HEK293T (cell line): ENCODE measurements at regions not wholly inside any gene's neighbourhood (a gene's known extent, or its start where the extent isn't known, plus 50 kb on each side); places are given as distances from the start of the nearest gene placed in this dataset.
"Not testable (repeated sequence)": the region's sequence is repeated elsewhere in the genome, so short reads cannot be mapped to it uniquely, and the experiment has no call there.

Source experiments
- CTCF ChIA-PET: fragments of 350-600 bp; formaldehyde crosslinking; extraction: SDS; loops from one replicate; lab custom pipeline; 2021; ENCODE audit warnings: antibody characterized with exemption, inconsistent platforms; lab: Yijun Ruan, JAX
- POLR2A ChIA-PET: fragments of 350-600 bp; formaldehyde crosslinking; extraction: SDS; loops from one replicate; lab custom pipeline; 2020; ENCODE audit warnings: antibody characterized with exemption, inconsistent platforms; lab: Yijun Ruan, JAX
- DNase-seq: peaks from one replicate; pipeline ENCODE4 v3.0.0; 2012; ENCODE audit warnings: mixed read lengths; ENCODE audit errors: extremely low spot score
- ARNT ChIP-seq: fragments of 450-650 bp; IDR thresholded peaks from 2 replicates; pipeline ENCODE4 v1.6.1; 2017; ENCODE audit warnings: mild to moderate bottlenecking
- BHLHE40 ChIP-seq: fragments of 450-650 bp; IDR thresholded peaks from 2 replicates; pipeline ENCODE4 v1.6.1; 2016; ENCODE audit warnings: mild to moderate bottlenecking, moderate library complexity, borderline replicate concordance
- CTBP1 ChIP-seq: fragments of 450-650 bp; IDR thresholded peaks from 2 replicates; pipeline ENCODE4 v1.6.1; 2016; ENCODE audit warnings: borderline replicate concordance
- ELF4 ChIP-seq: fragments of 450-650 bp; IDR thresholded peaks from 2 replicates; pipeline ENCODE4 v1.6.1; 2017; ENCODE audit warnings: antibody characterized with exemption
- FOXA1 ChIP-seq: fragments of 450-650 bp; IDR thresholded peaks from 2 replicates; pipeline ENCODE4 v1.6.1; 2016; ENCODE audit warnings: mild to moderate bottlenecking
- FOXK2 ChIP-seq: fragments of 450-650 bp; IDR thresholded peaks from 2 replicates; pipeline ENCODE4 v1.6.1; 2016; ENCODE audit warnings: mild to moderate bottlenecking
- FOXM1 ChIP-seq: fragments of 450-650 bp; IDR thresholded peaks from 2 replicates; pipeline ENCODE4 v1.6.1; 2017; ENCODE audit warnings: mild to moderate bottlenecking, borderline replicate concordance
- HDGF ChIP-seq: fragments of 450-650 bp; IDR thresholded peaks from 2 replicates; pipeline ENCODE4 v1.6.1; 2017; ENCODE audit warnings: antibody characterized with exemption, borderline replicate concordance
- L3MBTL2 ChIP-seq: fragments of 450-650 bp; conservative IDR thresholded peaks from 2 replicates; pipeline ENCODE4 v1.6.1; 2016; ENCODE audit warnings: mild to moderate bottlenecking
- LEF1 ChIP-seq: fragments of 450-650 bp; IDR thresholded peaks from 2 replicates; pipeline ENCODE4 v1.6.1; 2017; ENCODE audit warnings: mild to moderate bottlenecking, borderline replicate concordance
- NFRKB ChIP-seq: fragments of 450-650 bp; IDR thresholded peaks from 2 replicates; pipeline ENCODE4 v1.6.1; 2016; ENCODE audit warnings: mild to moderate bottlenecking, moderate library complexity
- SP1 ChIP-seq: fragments of 450-650 bp; IDR thresholded peaks from 2 replicates; pipeline ENCODE4 v1.6.1; 2017
- SUZ12 ChIP-seq: fragments of 450-650 bp; IDR thresholded peaks from 2 replicates; pipeline ENCODE4 v1.6.1; 2016; ENCODE audit warnings: mild to moderate bottlenecking
- TARDBP ChIP-seq: fragments of 450-650 bp; IDR thresholded peaks from 2 replicates; pipeline ENCODE4 v1.6.1; 2016
- ZNF384 ChIP-seq: fragments of 450-650 bp; IDR thresholded peaks from 2 replicates; pipeline ENCODE4 v1.6.1; 2016
- TF ChIP-seq, protein P1 (sequence below): fragments of 450-650 bp; IDR thresholded peaks from 2 replicates; pipeline ENCODE4 v1.6.1; 2016

DNA sequence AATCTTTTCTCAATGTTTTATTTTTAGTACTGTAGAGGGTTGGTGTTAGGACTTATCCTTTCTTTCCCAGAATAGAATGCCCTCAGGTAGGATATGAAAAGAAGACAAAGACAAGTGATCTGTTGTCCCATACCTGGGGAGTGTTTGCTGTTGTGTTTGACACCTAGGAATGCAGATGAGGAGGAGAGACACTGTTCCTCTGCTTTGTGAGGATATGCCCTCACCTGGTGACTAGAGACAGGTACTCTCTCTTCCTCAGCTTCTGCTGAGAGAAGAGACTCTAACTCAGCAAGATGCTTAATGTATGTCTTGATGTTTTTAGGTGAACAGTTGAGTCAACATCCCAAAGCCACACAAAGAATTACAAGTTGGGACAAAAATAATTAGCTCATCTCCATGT is 468.4 kb downstream of the PRR16 start:
- ChIA-PET POLR2A (no interaction called here), CTCF (no interaction called here)
- no peak for TF ChIP-seq FOXK2
- no peak for TF ChIP-seq BHLHE40
- no peak for TF ChIP-seq LEF1
- no peak for TF ChIP-seq SUZ12
- no peak for TF ChIP-seq HDGF
- TF ChIP-seq CTBP1 = no peak
- no peak for TF ChIP-seq ARNT
- TF ChIP-seq ZNF384 = no peak
- TF ChIP-seq NFRKB = no peak
- no peak for TF ChIP-seq L3MBTL2
- DNase-seq = no peak

DNA sequence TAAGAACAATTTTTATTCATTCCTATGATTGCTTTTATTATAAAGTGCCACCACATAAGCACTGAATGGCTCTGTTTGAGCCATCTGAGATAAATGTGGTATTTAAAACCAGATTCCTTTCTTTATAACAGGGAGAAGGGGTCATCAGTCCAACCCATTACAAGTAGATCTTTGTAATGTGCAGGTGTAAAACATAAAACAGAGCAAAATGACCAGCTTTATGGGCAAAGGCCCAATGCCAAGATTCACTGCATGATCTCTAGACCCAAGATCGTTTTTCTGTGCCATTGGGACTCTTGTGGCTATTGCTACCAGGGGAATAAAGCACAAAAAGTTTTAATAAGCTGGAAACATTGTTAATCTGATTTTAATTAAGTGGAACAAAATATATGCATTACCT is 469.9 kb downstream of the PRR16 start:
- DNase-seq = no peak
- TF ChIP-seq FOXA1 (no peak), SP1 (no peak), HDGF (no peak), LEF1 (no peak), FOXM1 (no peak), SUZ12 (no peak), ARNT (no peak), ZNF384 (no peak), FOXK2 (no peak), BHLHE40 (no peak), TARDBP (no peak), ELF4 (no peak), NFRKB (no peak), CTBP1 (no peak)
- TF ChIP-seq, protein P1, sequence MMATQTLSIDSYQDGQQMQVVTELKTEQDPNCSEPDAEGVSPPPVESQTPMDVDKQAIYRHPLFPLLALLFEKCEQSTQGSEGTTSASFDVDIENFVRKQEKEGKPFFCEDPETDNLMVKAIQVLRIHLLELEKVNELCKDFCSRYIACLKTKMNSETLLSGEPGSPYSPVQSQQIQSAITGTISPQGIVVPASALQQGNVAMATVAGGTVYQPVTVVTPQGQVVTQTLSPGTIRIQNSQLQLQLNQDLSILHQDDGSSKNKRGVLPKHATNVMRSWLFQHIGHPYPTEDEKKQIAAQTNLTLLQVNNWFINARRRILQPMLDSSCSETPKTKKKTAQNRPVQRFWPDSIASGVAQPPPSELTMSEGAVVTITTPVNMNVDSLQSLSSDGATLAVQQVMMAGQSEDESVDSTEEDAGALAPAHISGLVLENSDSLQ = no peak
- ChIA-PET CTCF (no interaction called here), POLR2A (no interaction called here)

DNA sequence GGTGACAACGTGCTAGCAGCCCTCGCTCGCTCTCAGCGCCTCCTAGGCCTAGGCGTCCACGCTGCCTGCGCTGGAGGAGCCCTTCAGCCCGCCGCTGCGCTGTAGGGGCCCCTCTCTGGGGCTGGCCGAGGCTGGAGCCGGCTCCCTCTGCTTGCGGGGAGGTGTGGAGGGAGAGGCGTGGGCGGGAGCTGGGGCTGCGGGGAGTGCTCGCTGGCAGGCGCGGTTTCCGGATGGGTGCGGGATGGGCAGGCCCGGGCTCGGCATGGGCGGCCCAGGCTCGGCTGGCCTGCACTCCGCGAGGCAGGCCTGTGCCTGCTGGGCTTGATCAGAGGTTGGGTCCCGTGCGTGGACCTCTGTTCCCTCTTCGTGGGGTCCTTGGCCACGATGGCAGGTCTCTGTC is 472.6 kb downstream of the PRR16 start:
- no peak for DNase-seq
- ChIA-PET CTCF (no interaction called here), POLR2A (no interaction called here)
- TF ChIP-seq FOXA1 (no peak), LEF1 (no peak), SP1 (no peak)

DNA sequence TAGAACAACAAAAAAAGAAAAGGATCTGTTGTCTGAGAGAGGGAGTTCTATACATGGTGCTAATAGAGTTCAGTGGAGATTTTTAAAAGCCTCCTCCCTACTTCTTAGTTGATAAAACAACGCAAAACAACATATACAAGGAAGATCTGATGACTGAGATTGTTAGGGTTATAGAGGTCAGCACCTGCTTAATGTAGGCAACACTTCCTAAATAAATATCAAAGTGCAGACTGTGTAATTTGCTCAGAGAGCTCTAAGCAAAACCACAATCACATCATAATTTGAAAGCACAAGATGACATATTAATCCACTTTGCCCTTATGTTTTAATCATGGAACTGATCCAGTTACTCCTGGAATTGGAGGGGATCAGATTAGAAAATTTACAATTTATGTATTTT is 474.5 kb downstream of the PRR16 start:
- ChIA-PET CTCF (no interaction called here), POLR2A (no interaction called here)
- TF ChIP-seq TARDBP (no peak), LEF1 (no peak), HDGF (no peak), L3MBTL2 (no peak), ZNF384 (no peak), ARNT (no peak), FOXA1 (no peak), FOXM1 (no peak), CTBP1 (no peak), FOXK2 (no peak), SUZ12 (no peak), BHLHE40 (no peak), SP1 (no peak), NFRKB (no peak), ELF4 (no peak)
- TF ChIP-seq, protein P1 = no peak
- no peak for DNase-seq

DNA sequence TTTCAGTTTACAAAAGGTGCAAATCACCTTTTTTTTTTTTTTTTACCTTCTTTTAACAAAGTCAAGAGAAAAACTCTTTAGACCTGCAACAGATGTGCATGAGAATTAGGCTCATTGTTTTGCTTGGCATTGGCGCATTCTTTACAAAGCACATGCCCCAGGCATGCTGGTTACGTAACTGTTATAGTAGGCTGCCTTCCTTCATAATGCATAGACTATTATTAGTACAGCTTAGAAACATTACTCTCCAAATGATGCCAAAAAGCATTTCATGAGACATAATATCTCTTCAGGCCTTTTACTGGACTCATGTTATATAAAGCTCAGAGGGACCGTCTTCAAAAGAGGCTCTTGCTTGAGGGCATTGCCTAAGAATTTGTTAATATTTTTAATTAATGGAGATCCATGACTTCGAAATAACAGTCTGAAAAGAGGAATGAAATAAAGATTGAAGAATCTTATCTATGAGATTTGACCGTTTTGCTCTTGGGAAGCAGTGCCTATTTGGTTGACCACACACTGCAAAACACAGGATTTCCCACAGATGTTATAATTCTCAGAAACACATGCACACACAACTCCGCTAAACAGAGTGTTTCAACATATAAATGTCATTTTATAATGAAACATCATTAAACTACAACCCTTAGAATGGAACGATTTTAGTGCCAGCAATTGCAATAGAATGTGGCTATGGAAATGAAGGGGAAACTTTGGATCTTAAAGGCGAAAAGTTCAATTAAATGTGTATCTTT is 478.7 kb downstream of the PRR16 start:
- no peak for TF ChIP-seq FOXA1
- TF ChIP-seq SUZ12 = no peak
- no peak for TF ChIP-seq ARNT
- TF ChIP-seq ELF4 = no peak
- TF ChIP-seq L3MBTL2 = no peak
- no peak for TF ChIP-seq CTBP1
- TF ChIP-seq, protein P1 = no peak
- no peak for TF ChIP-seq LEF1
- no peak for TF ChIP-seq ZNF384
- POLR2A ChIA-PET = no interaction called here
- no peak for DNase-seq
- CTCF ChIA-PET = no interaction called here

DNA sequence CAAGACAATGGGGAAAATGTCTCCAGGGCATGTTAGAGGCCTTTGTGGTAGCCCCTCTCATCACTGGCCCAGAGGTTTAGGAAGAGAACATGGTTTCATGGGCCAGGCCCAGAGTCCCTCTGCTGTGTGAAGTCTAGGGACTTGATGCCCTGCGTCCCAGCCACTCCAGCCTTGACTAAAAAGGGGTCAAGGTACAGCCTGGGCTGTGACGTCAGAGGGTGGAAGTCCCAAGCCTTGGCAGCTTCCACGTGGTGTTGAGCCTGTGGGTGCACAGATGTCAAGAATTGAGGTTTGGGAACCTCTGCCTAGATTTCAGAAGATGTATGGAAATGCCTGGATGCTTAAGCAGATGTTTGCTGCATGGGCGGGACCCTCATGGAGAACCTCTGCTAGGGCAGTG is 485.5 kb downstream of the PRR16 start:
- POLR2A ChIA-PET, DNase-seq, CTCF ChIA-PET: not testable (repeated sequence)

DNA sequence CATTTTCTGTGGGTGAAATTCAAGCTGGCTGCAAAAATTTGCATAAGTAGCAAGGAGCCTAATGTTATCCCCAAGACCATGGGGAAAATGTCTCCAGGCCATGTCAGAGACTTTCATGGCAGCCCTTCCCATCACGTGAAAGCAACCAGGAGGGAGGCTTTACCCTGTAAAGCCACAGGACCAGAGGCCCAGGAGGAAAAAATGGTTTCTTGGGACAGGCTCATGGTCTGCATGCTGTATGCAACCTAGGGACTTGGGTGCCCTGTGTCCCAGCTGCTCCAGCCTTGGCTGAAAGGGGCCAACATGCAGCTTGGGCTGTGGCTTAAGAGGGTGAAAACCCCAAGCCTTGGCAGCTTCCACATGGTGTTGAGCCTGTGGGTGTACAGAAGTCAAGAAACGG is 489.3 kb downstream of the PRR16 start:
- DNase-seq, CTCF ChIA-PET, POLR2A ChIA-PET: not testable (repeated sequence)
